WTC11 (cell line): ENCODE measurements at regions not wholly inside any gene's neighbourhood (a gene's known extent, or its start where the extent isn't known, plus 50 kb on each side); places are given as distances from the start of the nearest gene placed in this dataset.

ENCODE experiments used
- ATAC-seq: fragments of 200-7000 bp; cut with Tn5 transposase; 2 replicates; pipeline ENCODE4 v1.10.0; 2021; ENCODE audit warnings: mild to moderate bottlenecking, moderate library complexity
- CTCF ChIA-PET: fragments of 300-600 bp; sonication (Branson Sonifier 250); formaldehyde crosslinking; loops from one replicate; lab custom pipeline; 2021; ENCODE audit warnings: antibody characterized with exemption; lab: Charles Lee
- POLR2A ChIA-PET: fragments of 350-600 bp; sonication (Branson Sonifier 250); formaldehyde crosslinking; loops from one replicate; lab custom pipeline; 2021; ENCODE audit warnings: antibody characterized with exemption; lab: Charles Lee
- DNase-seq: peaks from one replicate; pipeline ENCODE4 v3.0.0; 2021; ENCODE audit warnings: low spot score
- H3K27ac Mint-ChIP-seq: 2 replicates; pipeline ENCODE4 v1.8.0; 2021; ENCODE audit warnings: mixed read lengths
- H3K27me3 Mint-ChIP-seq: 2 replicates; pipeline ENCODE4 v1.8.0; 2021; ENCODE audit warnings: low read depth, mild to moderate bottlenecking, moderate library complexity, mixed read lengths
- H3K36me3 Mint-ChIP-seq: 2 replicates; pipeline ENCODE4 v1.8.0; 2021; ENCODE audit warnings: mixed read lengths
- H3K4me1 Mint-ChIP-seq: 2 replicates; pipeline ENCODE4 v1.8.0; 2022; ENCODE audit warnings: mixed read lengths
- H3K4me3 Mint-ChIP-seq: 2 replicates; pipeline ENCODE4 v1.8.0; 2021; ENCODE audit warnings: mild to moderate bottlenecking, moderate library complexity, mixed read lengths
- H3K9me3 Mint-ChIP-seq: 2 replicates; pipeline ENCODE4 v1.8.0; 2021; ENCODE audit warnings: mixed read lengths
- AR ChIP-seq: fragments of 250-450 bp; sonication (Bioruptor Pico); IDR thresholded peaks from 2 replicates; pipeline ENCODE4 v1.9.0; 2021; ENCODE audit warnings: mild to moderate bottlenecking
- CTCF ChIP-seq: fragments of 200-600 bp; IDR thresholded peaks from 2 replicates; pipeline ENCODE4 v1.8.0; 2022; ENCODE audit warnings: antibody characterized with exemption
- E2F4 ChIP-seq: sonication (generic); formaldehyde crosslinking; IDR thresholded peaks from 2 replicates; pipeline ENCODE4 v1.8.1; 2022; ENCODE audit warnings: low read depth, mild to moderate bottlenecking, moderate library complexity, missing genetic modification reagents, borderline replicate concordance
- E2F5 ChIP-seq: sonication (generic); formaldehyde crosslinking; IDR thresholded peaks from 2 replicates; pipeline ENCODE4 v1.8.1; 2022; ENCODE audit warnings: mild to moderate bottlenecking, moderate library complexity, missing genetic modification reagents
- EMX1 ChIP-seq: fragments of 250-450 bp; sonication (Bioruptor Pico); IDR thresholded peaks from 2 replicates; pipeline ENCODE4 v1.8.0; 2021; ENCODE audit warnings: mild to moderate bottlenecking
- ESRRA ChIP-seq: sonication (generic); formaldehyde crosslinking; IDR thresholded peaks from 2 replicates; pipeline ENCODE4 v1.8.1; 2022; ENCODE audit warnings: mild to moderate bottlenecking, missing genetic modification reagents, borderline replicate concordance
- ETV6 ChIP-seq: sonication (generic); formaldehyde crosslinking; IDR thresholded peaks from 2 replicates; pipeline ENCODE4 v1.8.1; 2022; ENCODE audit warnings: mild to moderate bottlenecking, missing genetic modification reagents
- GRHL2 ChIP-seq: fragments of 250-450 bp; sonication (Bioruptor Pico); IDR thresholded peaks from 2 replicates; pipeline ENCODE4 v1.8.0; 2022; ENCODE audit warnings: mild to moderate bottlenecking, moderate library complexity; ENCODE audit not compliant: insufficient replicate concordance, severe bottlenecking
- GTF2I ChIP-seq: fragments of 250-450 bp; sonication (Bioruptor Pico); conservative IDR thresholded peaks from 2 replicates; pipeline ENCODE4 v1.4.0; 2021; ENCODE audit warnings: mild to moderate bottlenecking
- IRF1 ChIP-seq: sonication (generic); formaldehyde crosslinking; IDR thresholded peaks from 2 replicates; pipeline ENCODE4 v1.8.0; 2023; ENCODE audit warnings: missing genetic modification reagents
- IRF2 ChIP-seq: sonication (generic); formaldehyde crosslinking; IDR thresholded peaks from 2 replicates; pipeline ENCODE4 v1.8.0; 2022; ENCODE audit warnings: low read depth, missing genetic modification reagents, borderline replicate concordance
- MAX ChIP-seq: sonication (generic); formaldehyde crosslinking; IDR thresholded peaks from 2 replicates; pipeline ENCODE4 v1.8.0; 2022; ENCODE audit warnings: mild to moderate bottlenecking, missing genetic modification reagents
- MXD4 ChIP-seq: fragments of 250-450 bp; sonication (Bioruptor Pico); IDR thresholded peaks from 2 replicates; pipeline ENCODE4 v1.8.0; 2021; ENCODE audit warnings: mild to moderate bottlenecking, moderate library complexity, borderline replicate concordance
- NFE2L1 ChIP-seq: sonication (generic); formaldehyde crosslinking; IDR thresholded peaks from 2 replicates; pipeline ENCODE4 v1.8.1; 2023; ENCODE audit warnings: missing genetic modification reagents
- OVOL2 ChIP-seq: fragments of 250-450 bp; sonication (Bioruptor Pico); IDR thresholded peaks from 2 replicates; pipeline ENCODE4 v1.9.0; 2021; ENCODE audit warnings: mild to moderate bottlenecking, borderline replicate concordance
- PRDM15 ChIP-seq: sonication (generic); formaldehyde crosslinking; IDR thresholded peaks from 2 replicates; pipeline ENCODE4 v1.8.0; 2022; ENCODE audit warnings: missing genetic modification reagents
- PRRX2 ChIP-seq: fragments of 250-450 bp; sonication (Bioruptor Pico); IDR thresholded peaks from 2 replicates; pipeline ENCODE4 v1.8.0; 2021; ENCODE audit warnings: mild to moderate bottlenecking
- ZBTB43 ChIP-seq: sonication (generic); formaldehyde crosslinking; IDR thresholded peaks from 2 replicates; pipeline ENCODE4 v1.8.1; 2023; ENCODE audit warnings: mild to moderate bottlenecking, missing genetic modification reagents
- ZNF121 ChIP-seq: sonication (generic); formaldehyde crosslinking; IDR thresholded peaks from 2 replicates; pipeline ENCODE4 v1.8.0; 2023; ENCODE audit warnings: missing genetic modification reagents
- ZNF396 ChIP-seq: fragments of 250-450 bp; sonication (Bioruptor Pico); IDR thresholded peaks from 2 replicates; pipeline ENCODE4 v1.8.0; 2021; ENCODE audit warnings: mild to moderate bottlenecking, moderate library complexity, borderline replicate concordance
- ZNF416 ChIP-seq: fragments of 250-450 bp; sonication (Bioruptor Pico); IDR thresholded peaks from 2 replicates; pipeline ENCODE4 v1.9.0; 2021; ENCODE audit warnings: mild to moderate bottlenecking, inconsistent platforms

GRCh38 chr18:77737405-77737804 is 487.8 kb downstream of the GALR1 start:
- Mint-ChIP-seq H3K9me3 (no peaks in the 10 kb centered on the region), H3K27ac (no peak overlapping the region), H3K36me3 (no peaks in the 10 kb centered on the region), H3K27me3 (no peaks in the 10 kb centered on the region), H3K4me1 (peaks cover 26% of the 10 kb centered on the region), H3K4me3 (no peak overlapping the region)
- DNase-seq (no peak), ATAC-seq (no peak)
- no peak for TF ChIP-seq MXD4
- no peak for TF ChIP-seq OVOL2
- ChIA-PET CTCF (no interaction called here), POLR2A (no interaction called here)

- DNase-seq (peak; percentile 77), ATAC-seq (peak; percentile 73)
- POLR2A ChIA-PET = no interaction called here
- no peaks in the 10 kb centered on the region for H3K36me3 Mint-ChIP-seq
- peaks cover 30% of the 10 kb centered on the region for H3K4me1 Mint-ChIP-seq
- CTCF ChIA-PET = no interaction called here
- H3K4me3 Mint-ChIP-seq = no peak overlapping the region
- no peak overlapping the region for H3K27ac Mint-ChIP-seq
- H3K27me3 Mint-ChIP-seq = peaks cover 14% of the 10 kb centered on the region
- peaks cover 12% of the 10 kb centered on the region for H3K9me3 Mint-ChIP-seq
- TF ChIP-seq ZNF416 (CRISPR knock-in tag) = no peak
- TF ChIP-seq CTCF = peak; percentile 78
Measured at GRCh38 chr18:77749089-77749488, 499.4 kb downstream of the GALR1 start.

GRCh38 chr18:77750006-77750405 is 500.4 kb downstream of the GALR1 start:
- CTCF ChIA-PET = interaction anchor here (1.0 kb wide), 1 partner anchor 13 kb away, joined by 3 read pairs; no protein-coding TSS in a partner anchor
- no peak for TF ChIP-seq PRDM15 (CRISPR knock-in tag)
- TF ChIP-seq MAX = no peak
- TF ChIP-seq E2F4 (CRISPR knock-in tag) = no peak
- no peak for TF ChIP-seq PRRX2 (CRISPR knock-in tag)
- TF ChIP-seq IRF1 (CRISPR knock-in tag) = no peak
- no peak for TF ChIP-seq ESRRA
- TF ChIP-seq E2F5 = no peak
- TF ChIP-seq ETV6 (CRISPR knock-in tag) = no peak
- no peak for TF ChIP-seq ZNF396
- no peak for TF ChIP-seq IRF2 (CRISPR knock-in tag)
- no peak for TF ChIP-seq ZBTB43
- TF ChIP-seq EMX1 (CRISPR knock-in tag) = no peak
- no peak for TF ChIP-seq GTF2I
- TF ChIP-seq GRHL2 (CRISPR knock-in tag) = no peak
- TF ChIP-seq NFE2L1 (CRISPR knock-in tag) = no peak
- no peak for TF ChIP-seq ZNF121 (CRISPR knock-in tag)
- TF ChIP-seq AR (CRISPR knock-in tag) = no peak

More at GRCh38 chr18:77750006-77750405, 500.4 kb downstream of the GALR1 start:
- H3K27me3 Mint-ChIP-seq = peaks cover 14% of the 10 kb centered on the region
- no peaks in the 10 kb centered on the region for H3K36me3 Mint-ChIP-seq
- H3K4me1 Mint-ChIP-seq = peaks cover 37% of the 10 kb centered on the region
- ATAC-seq (no peak), DNase-seq (no peak)
- H3K27ac Mint-ChIP-seq = no peak overlapping the region
- POLR2A ChIA-PET = no interaction called here
- H3K4me3 Mint-ChIP-seq = no peak overlapping the region
- peaks cover 8% of the 10 kb centered on the region for H3K9me3 Mint-ChIP-seq
